ENCODE measurements at regions not wholly inside any gene's neighbourhood (a gene's known extent, or its start where the extent isn't known, plus 50 kb on each side); places are given as distances from the start of the nearest gene placed in this dataset.

GRCh38 chr9:42396318-42396717, 212.9 kb downstream of the SPATA31A6 start:
- TF ChIP-seq CTCF (IDR thresholded peaks at IDR 0.05) = no peak
- no peak for TF ChIP-seq POLR2A (IDR thresholded peaks at IDR 0.05)

All from esophagus squamous epithelium (tissue), 4 donors.